HL-60 (cell line): ENCODE measurements at regions not wholly inside any gene's neighbourhood (a gene's known extent, or its start where the extent isn't known, plus 50 kb on each side); places are given as distances from the start of the nearest gene placed in this dataset.

ENCODE experiments used
- POLR2AphosphoS5 ChIP-seq: IDR thresholded peaks from 2 replicates; pipeline ENCODE4 v1.6.1; 2012; ENCODE audit warnings: low read depth
- TF ChIP-seq, protein P1 (sequence below): IDR thresholded peaks from one replicate; pipeline ENCODE4 v1.5.1; 2011; ENCODE audit warnings: low read length, control low read depth, inconsistent platforms; ENCODE audit not compliant: insufficient read depth

DNA sequence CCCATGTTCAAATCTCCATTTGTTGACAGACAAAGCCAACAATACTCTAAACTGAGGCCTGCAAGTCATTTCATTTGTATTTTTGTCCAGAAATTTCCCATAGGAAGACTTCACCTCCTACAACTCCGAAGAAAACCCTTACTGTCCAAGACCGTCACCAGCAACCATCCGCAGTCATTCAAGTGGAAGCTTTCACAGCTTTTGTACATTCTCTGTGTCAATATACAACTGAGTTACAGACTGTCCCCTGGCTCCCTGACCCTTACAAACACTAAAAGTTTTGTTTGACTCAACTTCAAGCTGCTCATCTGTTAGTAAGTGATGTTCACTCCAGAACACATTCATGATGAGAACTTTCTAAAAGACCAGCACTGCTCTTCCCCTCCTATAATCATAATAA, 210.1 kb downstream of the DEPDC1B start:
- no peak for TF ChIP-seq POLR2AphosphoS5
- TF ChIP-seq, protein P1, sequence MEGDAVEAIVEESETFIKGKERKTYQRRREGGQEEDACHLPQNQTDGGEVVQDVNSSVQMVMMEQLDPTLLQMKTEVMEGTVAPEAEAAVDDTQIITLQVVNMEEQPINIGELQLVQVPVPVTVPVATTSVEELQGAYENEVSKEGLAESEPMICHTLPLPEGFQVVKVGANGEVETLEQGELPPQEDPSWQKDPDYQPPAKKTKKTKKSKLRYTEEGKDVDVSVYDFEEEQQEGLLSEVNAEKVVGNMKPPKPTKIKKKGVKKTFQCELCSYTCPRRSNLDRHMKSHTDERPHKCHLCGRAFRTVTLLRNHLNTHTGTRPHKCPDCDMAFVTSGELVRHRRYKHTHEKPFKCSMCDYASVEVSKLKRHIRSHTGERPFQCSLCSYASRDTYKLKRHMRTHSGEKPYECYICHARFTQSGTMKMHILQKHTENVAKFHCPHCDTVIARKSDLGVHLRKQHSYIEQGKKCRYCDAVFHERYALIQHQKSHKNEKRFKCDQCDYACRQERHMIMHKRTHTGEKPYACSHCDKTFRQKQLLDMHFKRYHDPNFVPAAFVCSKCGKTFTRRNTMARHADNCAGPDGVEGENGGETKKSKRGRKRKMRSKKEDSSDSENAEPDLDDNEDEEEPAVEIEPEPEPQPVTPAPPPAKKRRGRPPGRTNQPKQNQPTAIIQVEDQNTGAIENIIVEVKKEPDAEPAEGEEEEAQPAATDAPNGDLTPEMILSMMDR, result no peak
